ENCODE measurements at regions not wholly inside any gene's neighbourhood (a gene's known extent, or its start where the extent isn't known, plus 50 kb on each side); places are given as distances from the start of the nearest gene placed in this dataset.

GRCh38 chr5:29367176-29367833 is 1826.2 kb upstream of the CDH6 start:
- Histone ChIP-seq H3K79me2 (ENCODE audit: control insufficient read depth, insufficient read depth, low read length) (no peaks in the 10 kb centered on the region), H3K27me3 (ENCODE audit: control insufficient read depth, insufficient read depth, low read length) (no peaks in the 10 kb centered on the region), H3K4me2 (ENCODE audit: extremely low read depth, insufficient read depth, low read length) (no peak overlapping the region), H3K36me3 (ENCODE audit: control insufficient read depth, insufficient read depth, low read length) (no peaks in the 10 kb centered on the region), H3K27ac (ENCODE audit: insufficient read depth, low read length) (no peak overlapping the region), H3K4me1 (ENCODE audit: control insufficient read depth, extremely low read depth, insufficient read depth, low read length) (no peaks in the 10 kb centered on the region), H3K9ac (ENCODE audit: insufficient read depth, low read length) (no peak overlapping the region), H3K9me3 (ENCODE audit: control insufficient read depth, insufficient read depth, low read depth, low read length) (no peaks in the 10 kb centered on the region), H3K4me3 (replicated peaks in 1 of 4; ENCODE audit: control extremely low read depth in 1 of 4, insufficient read depth in 1 of 4, low read depth in 3 of 4, low read length in 4 of 4) (no peak overlapping the region), H4K20me1 (ENCODE audit: control insufficient read depth, extremely low read depth, insufficient read depth, low read length) (no peaks in the 10 kb centered on the region), H2AFZ (ENCODE audit: low read length) (no peak overlapping the region)
- no peak for DNase-seq (ENCODE audit: low read depth in 2 of 2)
- TF ChIP-seq CTCF (conservative IDR thresholded peaks at IDR 0.05 in 1 of 2, IDR thresholded peaks at IDR 0.05 in 1 of 2; ENCODE audit: low read depth in 1 of 2, low read length in 2 of 2) (no peak), EZH2 (IDR thresholded peaks at IDR 0.05; ENCODE audit: low read length, missing control alignments) (no peak)

- H3K27ac ChIP-seq (ENCODE audit: insufficient read depth, low read length) = no peak overlapping the region
- H3K4me1 ChIP-seq (ENCODE audit: control insufficient read depth, extremely low read depth, insufficient read depth, low read length) = no peaks in the 10 kb centered on the region
- H3K4me3 ChIP-seq (replicated peaks in 1 of 4; ENCODE audit: control extremely low read depth in 1 of 4, insufficient read depth in 1 of 4, low read depth in 3 of 4, low read length in 4 of 4) = no peak overlapping the region
- H2AFZ ChIP-seq (ENCODE audit: low read length) = no peak overlapping the region
- TF ChIP-seq CTCF (conservative IDR thresholded peaks at IDR 0.05 in 1 of 2, IDR thresholded peaks at IDR 0.05 in 1 of 2; ENCODE audit: low read depth in 1 of 2, low read length in 2 of 2) (no peak), EZH2 (IDR thresholded peaks at IDR 0.05; ENCODE audit: low read length, missing control alignments) (no peak)
- H3K36me3 ChIP-seq (ENCODE audit: control insufficient read depth, insufficient read depth, low read length) = no peaks in the 10 kb centered on the region
- H3K9ac ChIP-seq (ENCODE audit: insufficient read depth, low read length) = no peak overlapping the region
- no peaks in the 10 kb centered on the region for H4K20me1 ChIP-seq (ENCODE audit: control insufficient read depth, extremely low read depth, insufficient read depth, low read length)
- DNase-seq (ENCODE audit: low read depth in 2 of 2) = no peak
- no peaks in the 10 kb centered on the region for H3K79me2 ChIP-seq (ENCODE audit: control insufficient read depth, insufficient read depth, low read length)
- H3K4me2 ChIP-seq (ENCODE audit: extremely low read depth, insufficient read depth, low read length) = no peak overlapping the region
- no peaks in the 10 kb centered on the region for H3K27me3 ChIP-seq (ENCODE audit: control insufficient read depth, insufficient read depth, low read length)
- no peaks in the 10 kb centered on the region for H3K9me3 ChIP-seq (ENCODE audit: control insufficient read depth, insufficient read depth, low read depth, low read length)
Measured at GRCh38 chr5:29351170-29351569, 1842.3 kb upstream of the CDH6 start.

GRCh38 chr5:29337030-29337429 is 1856.5 kb upstream of the CDH6 start:
- no peaks in the 10 kb centered on the region for H3K4me1 ChIP-seq (ENCODE audit: control insufficient read depth, extremely low read depth, insufficient read depth, low read length)
- H3K79me2 ChIP-seq (ENCODE audit: control insufficient read depth, insufficient read depth, low read length) = no peaks in the 10 kb centered on the region
- TF ChIP-seq CTCF (conservative IDR thresholded peaks at IDR 0.05 in 1 of 2, IDR thresholded peaks at IDR 0.05 in 1 of 2; ENCODE audit: low read depth in 1 of 2, low read length in 2 of 2) = no peak
- TF ChIP-seq EZH2 (IDR thresholded peaks at IDR 0.05; ENCODE audit: low read length, missing control alignments) = no peak
- no peak overlapping the region for H3K9ac ChIP-seq (ENCODE audit: insufficient read depth, low read length)
- no peaks in the 10 kb centered on the region for H3K27me3 ChIP-seq (ENCODE audit: control insufficient read depth, insufficient read depth, low read length)
- DNase-seq (ENCODE audit: low read depth in 2 of 2) = no peak
- H3K4me3 ChIP-seq (replicated peaks in 1 of 4; ENCODE audit: control extremely low read depth in 1 of 4, insufficient read depth in 1 of 4, low read depth in 3 of 4, low read length in 4 of 4) = no peak overlapping the region
- no peak overlapping the region for H2AFZ ChIP-seq (ENCODE audit: low read length)
- no peaks in the 10 kb centered on the region for H3K36me3 ChIP-seq (ENCODE audit: control insufficient read depth, insufficient read depth, low read length)
- no peak overlapping the region for H3K4me2 ChIP-seq (ENCODE audit: extremely low read depth, insufficient read depth, low read length)
- no peaks in the 10 kb centered on the region for H3K9me3 ChIP-seq (ENCODE audit: control insufficient read depth, insufficient read depth, low read depth, low read length)
- no peaks in the 10 kb centered on the region for H4K20me1 ChIP-seq (ENCODE audit: control insufficient read depth, extremely low read depth, insufficient read depth, low read length)
- H3K27ac ChIP-seq (ENCODE audit: insufficient read depth, low read length) = no peak overlapping the region

All from fibroblast of lung (primary cell).